ENCODE measurements at regions not wholly inside any gene's neighbourhood (a gene's known extent, or its start where the extent isn't known, plus 50 kb on each side); places are given as distances from the start of the nearest gene placed in this dataset.

DNA sequence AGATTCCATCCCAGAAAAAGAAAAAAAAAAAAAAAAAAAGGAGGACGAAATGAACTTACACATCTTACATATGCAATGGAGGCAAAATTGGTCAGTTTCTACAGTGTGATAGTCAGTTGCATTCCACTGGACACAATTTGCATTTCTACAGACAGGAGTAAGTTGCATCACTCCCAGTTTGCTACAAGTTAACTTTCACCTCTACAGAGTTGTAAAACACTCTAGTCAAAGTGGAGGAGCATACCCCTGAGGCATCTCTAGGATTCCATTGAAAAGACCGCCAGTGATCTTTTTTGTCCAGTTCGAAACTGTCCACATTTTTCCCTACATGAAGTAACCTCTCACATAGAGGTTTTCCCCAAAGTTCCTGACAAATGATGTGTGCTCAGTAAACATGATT lies 202.8 kb downstream of the VAPA start:
- DNase-seq (ENCODE audit: insufficient read length, low spot score) (no peak), FAIRE-seq (no peak)
- TF ChIP-seq, protein P1, sequence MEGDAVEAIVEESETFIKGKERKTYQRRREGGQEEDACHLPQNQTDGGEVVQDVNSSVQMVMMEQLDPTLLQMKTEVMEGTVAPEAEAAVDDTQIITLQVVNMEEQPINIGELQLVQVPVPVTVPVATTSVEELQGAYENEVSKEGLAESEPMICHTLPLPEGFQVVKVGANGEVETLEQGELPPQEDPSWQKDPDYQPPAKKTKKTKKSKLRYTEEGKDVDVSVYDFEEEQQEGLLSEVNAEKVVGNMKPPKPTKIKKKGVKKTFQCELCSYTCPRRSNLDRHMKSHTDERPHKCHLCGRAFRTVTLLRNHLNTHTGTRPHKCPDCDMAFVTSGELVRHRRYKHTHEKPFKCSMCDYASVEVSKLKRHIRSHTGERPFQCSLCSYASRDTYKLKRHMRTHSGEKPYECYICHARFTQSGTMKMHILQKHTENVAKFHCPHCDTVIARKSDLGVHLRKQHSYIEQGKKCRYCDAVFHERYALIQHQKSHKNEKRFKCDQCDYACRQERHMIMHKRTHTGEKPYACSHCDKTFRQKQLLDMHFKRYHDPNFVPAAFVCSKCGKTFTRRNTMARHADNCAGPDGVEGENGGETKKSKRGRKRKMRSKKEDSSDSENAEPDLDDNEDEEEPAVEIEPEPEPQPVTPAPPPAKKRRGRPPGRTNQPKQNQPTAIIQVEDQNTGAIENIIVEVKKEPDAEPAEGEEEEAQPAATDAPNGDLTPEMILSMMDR (IDR thresholded peaks at IDR 0.05; ENCODE audit: insufficient read depth, missing control alignments), result no peak

DNA sequence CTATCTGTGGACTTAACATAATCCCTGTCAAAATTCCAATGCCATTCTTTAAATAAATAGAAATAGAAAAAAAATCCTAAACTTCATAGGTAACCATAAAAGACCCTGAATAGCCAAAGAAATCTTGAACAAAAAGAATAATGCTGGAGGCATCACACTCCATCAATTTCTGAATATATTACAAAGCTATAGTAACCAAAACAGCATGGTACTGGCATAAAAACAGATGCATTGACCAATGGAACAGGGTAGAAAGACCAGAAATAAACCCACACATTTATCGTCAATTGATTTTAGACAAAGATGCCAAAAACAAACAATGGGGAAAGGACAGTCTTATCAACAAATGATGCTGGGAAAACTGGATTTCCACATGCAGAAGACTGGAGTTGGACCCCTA lies 205.7 kb downstream of the VAPA start:
- FAIRE-seq, result no peak
- DNase-seq (ENCODE audit: insufficient read length, low spot score), result no peak
- TF ChIP-seq, protein P1 (IDR thresholded peaks at IDR 0.05; ENCODE audit: insufficient read depth, missing control alignments), result no peak

DNA sequence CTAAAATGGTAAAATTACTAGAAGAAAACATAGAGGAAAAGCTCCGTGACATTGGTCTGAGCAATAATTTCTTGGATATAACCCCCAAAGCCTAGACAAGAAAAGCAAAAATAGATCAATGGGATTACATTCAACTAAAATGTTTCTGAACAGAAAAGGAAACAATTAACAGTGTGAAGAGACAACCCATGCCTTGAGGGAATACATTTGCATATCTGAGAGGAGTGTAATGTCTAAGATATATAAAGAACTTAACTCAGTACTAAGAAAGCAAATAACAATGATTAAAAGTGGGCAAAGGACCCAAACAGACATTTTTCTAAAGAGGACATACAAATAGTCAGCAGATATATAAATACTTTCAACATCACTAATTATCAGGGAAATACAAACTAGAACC lies 206.2 kb downstream of the VAPA start:
- DNase-seq (ENCODE audit: insufficient read length, low spot score) (no peak), FAIRE-seq (no peak)
- TF ChIP-seq, protein P1 (IDR thresholded peaks at IDR 0.05; ENCODE audit: insufficient read depth, missing control alignments), result no peak

DNA sequence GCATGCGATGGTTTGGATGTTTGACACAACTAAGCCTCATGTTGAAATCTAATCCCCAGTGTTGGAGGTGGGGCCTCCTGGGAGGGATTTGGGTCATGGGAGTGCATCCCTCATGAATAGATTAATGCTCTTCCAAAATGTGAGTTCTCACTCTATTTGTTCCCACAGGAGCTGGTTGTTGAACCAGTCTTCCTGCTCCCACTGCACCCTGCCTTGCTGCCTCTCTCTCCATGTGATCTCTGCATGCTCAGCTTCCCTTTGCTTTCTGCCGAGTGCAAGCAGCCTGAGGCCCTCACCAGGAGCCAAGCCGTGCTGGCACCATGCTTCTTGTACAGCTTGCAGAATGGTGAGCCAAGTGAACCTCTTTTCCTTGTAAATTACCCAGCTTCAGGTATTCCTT lies 206.8 kb downstream of the VAPA start:
- DNase-seq (ENCODE audit: insufficient read length, low spot score), result no peak
- TF ChIP-seq, protein P1 (IDR thresholded peaks at IDR 0.05; ENCODE audit: insufficient read depth, missing control alignments), result no peak
- FAIRE-seq, result no peak

DNA sequence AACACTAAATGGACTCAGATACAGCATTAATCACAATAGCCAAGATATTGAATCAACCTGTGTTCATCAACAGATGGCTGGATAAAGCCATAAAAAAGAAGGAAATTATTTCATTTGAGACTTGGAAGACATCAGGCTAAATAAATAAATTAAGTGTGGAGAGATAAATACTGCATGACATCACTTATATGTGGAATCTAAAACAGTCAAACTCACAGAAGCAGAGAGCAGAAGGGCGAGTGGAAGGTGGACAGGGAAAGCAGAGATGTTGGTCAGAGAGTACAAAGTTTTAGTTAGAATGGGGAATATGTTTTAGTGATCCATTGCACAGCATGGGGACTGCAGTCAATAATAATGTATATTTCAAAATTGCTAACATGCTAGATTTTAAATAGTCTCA lies 207.2 kb downstream of the VAPA start:
- no peak for DNase-seq (ENCODE audit: insufficient read length, low spot score)
- TF ChIP-seq, protein P1 (IDR thresholded peaks at IDR 0.05; ENCODE audit: insufficient read depth, missing control alignments), result no peak
- FAIRE-seq, result no peak

DNA sequence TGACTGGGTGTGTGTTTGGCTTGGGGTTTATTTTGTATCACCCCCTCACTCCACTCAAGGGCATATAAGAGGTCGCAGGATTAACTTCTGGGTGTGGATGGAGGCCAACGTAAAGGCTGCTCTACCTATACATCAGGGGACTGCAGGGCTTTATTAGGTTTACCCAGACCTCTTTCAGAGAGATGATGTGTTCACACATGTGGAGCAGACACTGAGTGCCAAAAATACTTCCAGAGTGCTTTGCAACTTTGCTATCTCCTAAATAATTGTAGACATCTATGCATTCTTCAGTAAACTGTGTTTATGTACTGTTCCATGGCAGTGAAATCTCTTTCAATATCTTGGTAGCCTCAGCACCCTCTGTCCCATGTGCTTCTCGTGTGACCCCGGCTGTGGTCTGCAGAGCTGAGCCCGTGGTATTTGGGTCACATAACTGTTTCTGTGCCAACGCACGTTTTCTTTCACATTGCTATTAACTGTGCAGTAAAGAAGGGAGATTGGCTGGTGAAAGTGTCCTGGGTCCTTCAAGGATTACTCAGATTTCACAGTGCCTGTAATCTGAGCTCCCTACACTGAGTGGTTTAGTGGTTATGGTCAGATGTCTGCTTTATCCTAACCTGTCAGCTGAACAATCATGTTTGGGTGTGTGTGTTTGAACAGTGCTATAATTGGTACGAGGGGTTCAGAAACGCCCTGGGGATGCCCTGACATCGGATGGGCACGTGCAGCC lies 208.1 kb downstream of the VAPA start:
- FAIRE-seq, result no peak

More for the DNA sequence above, 208.1 kb downstream of the VAPA start:
- DNase-seq (ENCODE audit: insufficient read length, low spot score), result no peak
- TF ChIP-seq, protein P1 (IDR thresholded peaks at IDR 0.05; ENCODE audit: insufficient read depth, missing control alignments), result no peak

Measured in D721Med (cell line).